GM12873 (cell line): ENCODE measurements at regions not wholly inside any gene's neighbourhood (a gene's known extent, or its start where the extent isn't known, plus 50 kb on each side); places are given as distances from the start of the nearest gene placed in this dataset.

ENCODE experiments used
- TF ChIP-seq, protein P1 (sequence below): IDR thresholded peaks from 2 replicates; pipeline ENCODE4 v1.5.1; 2012; ENCODE audit warnings: low read depth, mild to moderate bottlenecking, moderate library complexity, low read length, control low read depth; ENCODE audit not compliant: insufficient read depth; ENCODE audit errors: missing control alignments

DNA sequence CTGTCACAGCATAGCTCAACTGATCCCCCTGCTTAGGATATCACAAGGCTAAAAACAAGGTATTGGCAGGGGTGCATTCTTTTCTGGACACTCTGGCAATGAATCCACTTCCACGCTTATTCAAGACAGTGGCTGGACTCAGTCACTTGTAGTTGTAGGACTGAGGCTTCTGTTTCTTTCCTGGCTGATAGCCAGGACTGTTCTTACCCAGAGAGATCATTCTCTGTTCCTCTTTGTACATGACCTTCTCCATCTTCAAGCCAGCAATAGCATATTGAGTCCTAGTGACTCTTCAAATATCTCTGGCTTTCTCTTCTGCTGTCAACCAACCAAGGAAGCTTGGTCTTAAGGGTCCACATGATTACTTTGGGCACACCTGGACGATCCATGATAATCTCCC, 241.3 kb downstream of the RBM43 start:
- TF ChIP-seq, protein P1, sequence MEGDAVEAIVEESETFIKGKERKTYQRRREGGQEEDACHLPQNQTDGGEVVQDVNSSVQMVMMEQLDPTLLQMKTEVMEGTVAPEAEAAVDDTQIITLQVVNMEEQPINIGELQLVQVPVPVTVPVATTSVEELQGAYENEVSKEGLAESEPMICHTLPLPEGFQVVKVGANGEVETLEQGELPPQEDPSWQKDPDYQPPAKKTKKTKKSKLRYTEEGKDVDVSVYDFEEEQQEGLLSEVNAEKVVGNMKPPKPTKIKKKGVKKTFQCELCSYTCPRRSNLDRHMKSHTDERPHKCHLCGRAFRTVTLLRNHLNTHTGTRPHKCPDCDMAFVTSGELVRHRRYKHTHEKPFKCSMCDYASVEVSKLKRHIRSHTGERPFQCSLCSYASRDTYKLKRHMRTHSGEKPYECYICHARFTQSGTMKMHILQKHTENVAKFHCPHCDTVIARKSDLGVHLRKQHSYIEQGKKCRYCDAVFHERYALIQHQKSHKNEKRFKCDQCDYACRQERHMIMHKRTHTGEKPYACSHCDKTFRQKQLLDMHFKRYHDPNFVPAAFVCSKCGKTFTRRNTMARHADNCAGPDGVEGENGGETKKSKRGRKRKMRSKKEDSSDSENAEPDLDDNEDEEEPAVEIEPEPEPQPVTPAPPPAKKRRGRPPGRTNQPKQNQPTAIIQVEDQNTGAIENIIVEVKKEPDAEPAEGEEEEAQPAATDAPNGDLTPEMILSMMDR: no peak

- TF ChIP-seq, protein P1: no peak
Observed at GRCh38 chr2:151009437-151010175, 252.1 kb downstream of the RBM43 start.

- TF ChIP-seq, protein P1: no peak
Observed at GRCh38 chr2:151007365-151007764, 254.3 kb downstream of the RBM43 start.

- TF ChIP-seq, protein P1: no peak
Observed at GRCh38 chr2:151002959-151003600, 258.6 kb downstream of the RBM43 start.

DNA sequence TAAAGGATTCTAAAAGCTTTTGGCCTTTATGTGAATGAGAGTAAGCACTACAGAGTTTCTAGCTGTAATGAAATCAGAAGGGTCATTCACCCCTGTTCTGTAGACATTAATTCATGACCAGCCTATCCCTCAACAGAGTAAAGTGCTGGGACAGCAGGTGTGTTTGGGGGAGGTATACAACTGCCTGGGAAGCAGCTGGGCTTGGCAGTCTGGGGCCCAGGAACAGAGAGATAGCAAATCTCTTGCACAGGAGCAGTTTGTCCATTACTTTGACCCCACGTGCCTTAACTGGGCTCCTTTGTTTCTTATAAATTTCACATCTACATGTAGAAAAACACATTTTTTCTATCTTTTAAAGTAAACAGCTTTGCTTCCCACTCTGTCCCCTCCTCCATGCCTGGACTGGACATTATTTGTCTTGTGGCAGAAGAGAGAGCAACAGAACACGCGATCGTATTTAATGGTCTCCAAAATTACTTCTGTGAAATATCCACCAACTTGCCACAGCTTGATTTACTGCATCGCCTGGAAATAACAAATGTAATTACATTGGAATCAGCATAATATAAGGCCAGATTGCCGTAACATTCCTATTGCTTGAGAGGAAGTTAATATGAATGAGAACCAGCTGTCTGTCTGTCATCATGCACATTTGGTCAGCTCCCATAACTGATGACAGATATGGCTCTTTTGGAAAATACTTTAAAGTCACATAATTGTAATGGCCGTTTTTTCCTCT, 263.8 kb downstream of the RBM43 start:
- TF ChIP-seq, protein P1: no peak

GRCh38 chr2:150997066-150997465, 264.6 kb downstream of the RBM43 start:
- TF ChIP-seq, protein P1: no peak

- TF ChIP-seq, protein P1: no peak
Observed at GRCh38 chr2:150994076-150994475, 267.6 kb downstream of the RBM43 start.
